ENCODE measurements at regions not wholly inside any gene's neighbourhood (a gene's known extent, or its start where the extent isn't known, plus 50 kb on each side); places are given as distances from the start of the nearest gene placed in this dataset.

- DNase-seq (ENCODE audit: low spot score): no peak
These were observed 222.5 kb downstream of the FOXL1 start for GRCh38 chr16:86800894-86801293.

GRCh38 chr16:86802013-86802412 is 223.7 kb downstream of the FOXL1 start:
- DNase-seq (ENCODE audit: low spot score): no peak

GRCh38 chr16:86805188-86805587 is 226.8 kb downstream of the FOXL1 start:
- no peak for DNase-seq (ENCODE audit: low spot score)

GRCh38 chr16:86806181-86806837 is 228.0 kb downstream of the FOXL1 start:
- no peak for DNase-seq (ENCODE audit: low spot score)

GRCh38 chr16:86806838-86807351 is 228.5 kb downstream of the FOXL1 start:
- no peak for DNase-seq (ENCODE audit: low spot score)

- DNase-seq (ENCODE audit: low spot score): no peak
These were observed 230.6 kb downstream of the FOXL1 start for GRCh38 chr16:86808863-86809444.

- peak; percentile 43 for DNase-seq (ENCODE audit: low spot score)
These were observed 231.2 kb downstream of the FOXL1 start for GRCh38 chr16:86809458-86809955.

GRCh38 chr16:86810062-86810461 is 231.7 kb downstream of the FOXL1 start:
- no peak for DNase-seq (ENCODE audit: low spot score)

- no peak for DNase-seq (ENCODE audit: low spot score)
These were observed 234.1 kb downstream of the FOXL1 start for GRCh38 chr16:86812363-86812970.

GRCh38 chr16:86814256-86814655 is 235.9 kb downstream of the FOXL1 start:
- no peak for DNase-seq (ENCODE audit: low spot score)

- no peak for DNase-seq (ENCODE audit: low spot score)
These were observed 238.7 kb downstream of the FOXL1 start for GRCh38 chr16:86816930-86817625.

GRCh38 chr16:86818671-86819532 is 240.6 kb downstream of the FOXL1 start:
- no peak for DNase-seq (ENCODE audit: low spot score)

- no peak for DNase-seq (ENCODE audit: low spot score)
These were observed 241.2 kb downstream of the FOXL1 start for GRCh38 chr16:86819533-86819892.

- DNase-seq (ENCODE audit: low spot score): no peak
These were observed 243.5 kb downstream of the FOXL1 start for GRCh38 chr16:86821895-86822294.

GRCh38 chr16:86823125-86823524 is 244.8 kb downstream of the FOXL1 start:
- no peak for DNase-seq (ENCODE audit: low spot score)

GRCh38 chr16:86823888-86824671 is 245.7 kb downstream of the FOXL1 start:
- peak; percentile 82 for DNase-seq (ENCODE audit: low spot score)

GRCh38 chr16:86824751-86825296 is 246.5 kb downstream of the FOXL1 start:
- peak; percentile 85 for DNase-seq (ENCODE audit: low spot score)

- DNase-seq (ENCODE audit: low spot score): no peak
These were observed 247.3 kb downstream of the FOXL1 start for GRCh38 chr16:86825631-86826030.

GRCh38 chr16:86826941-86827340 is 248.6 kb downstream of the FOXL1 start:
- no peak for DNase-seq (ENCODE audit: low spot score)

GRCh38 chr16:86827521-86827920 is 249.2 kb downstream of the FOXL1 start:
- peak; percentile 46 for DNase-seq (ENCODE audit: low spot score)

Measured in H4 (cell line).